Keratinocyte (primary cell): ENCODE measurements at regions not wholly inside any gene's neighbourhood (a gene's known extent, or its start where the extent isn't known, plus 50 kb on each side); places are given as distances from the start of the nearest gene placed in this dataset.

ENCODE experiments used
- CTCF ChIP-seq, 3 experiments: IDR thresholded peaks in 1 of 3; conservative IDR thresholded peaks in 1 of 3; optimal IDR thresholded peaks in 1 of 3; 2 replicates in 2 of 3; 3 replicates in 1 of 3; pipeline versions ENCODE3 to v1.5.1; 2011; ENCODE audit warnings: low read length in 3 of 3, mild to moderate bottlenecking in 3 of 3, moderate library complexity in 2 of 3, control low read depth in 1 of 3, inconsistent platforms in 1 of 3; ENCODE audit not compliant: insufficient read depth in 2 of 3; ENCODE audit errors: extremely low read depth in 1 of 3
- EZH2 ChIP-seq: IDR thresholded peaks from one replicate; pipeline ENCODE4 v1.6.1; 2012; ENCODE audit warnings: inconsistent platforms, mild to moderate bottlenecking, low read length, moderate library complexity

GRCh38 chr18:4878480-4878879, 318.6 kb downstream of the AKAIN1 start:
- no peak for TF ChIP-seq CTCF (optimal IDR thresholded peaks at IDR 0.05 in 1 of 3, IDR thresholded peaks at IDR 0.05 in 1 of 3, conservative IDR thresholded peaks at IDR 0.05 in 1 of 3; ENCODE audit: extremely low read depth in 1 of 3, insufficient read depth in 2 of 3, low read length in 3 of 3)
- no peak for TF ChIP-seq EZH2
